ENCODE measurements at regions not wholly inside any gene's neighbourhood (a gene's known extent, or its start where the extent isn't known, plus 50 kb on each side); places are given as distances from the start of the nearest gene placed in this dataset.

DNA sequence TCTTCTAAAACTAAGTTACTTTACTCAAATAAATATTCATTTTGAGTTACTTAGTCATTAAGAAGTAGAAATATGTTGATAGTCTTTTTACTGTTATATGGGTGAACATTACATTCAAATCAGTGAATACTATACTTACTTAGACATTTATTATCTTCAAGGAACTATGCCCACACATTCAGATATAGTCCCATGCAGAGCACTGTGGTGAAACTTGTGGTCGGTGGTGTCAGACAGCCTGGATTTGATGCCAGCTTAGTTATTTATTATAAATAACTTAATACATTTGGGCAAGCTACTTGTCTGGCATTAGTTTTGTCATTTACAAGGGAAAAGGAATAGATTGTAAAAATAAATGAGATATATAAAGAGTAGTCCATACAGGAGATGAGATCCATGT is 149.5 kb downstream of the RAP2B start:
- Histone ChIP-seq H3K4me1 (ENCODE audit: insufficient read depth) (no peaks in the 10 kb centered on the region), H3K27ac (ENCODE audit: low read depth) (no peak overlapping the region), H3K36me3 (ENCODE audit: insufficient read depth) (no peaks in the 10 kb centered on the region), H3K4me3 (ENCODE audit: low read depth, low read length) (no peak overlapping the region)
- WGBS, result 33% methylated on average over 1 of the region's 1 CpG
- DNase-seq (ENCODE audit: extremely low spot score), result no peak

GRCh38 chr3:153313302-153313965 is 151.4 kb downstream of the RAP2B start:
- H3K4me1 ChIP-seq (ENCODE audit: insufficient read depth), result no peaks in the 10 kb centered on the region
- no peak overlapping the region for H3K27ac ChIP-seq (ENCODE audit: low read depth)
- H3K4me3 ChIP-seq (ENCODE audit: low read depth, low read length), result no peak overlapping the region
- no peaks in the 10 kb centered on the region for H3K36me3 ChIP-seq (ENCODE audit: insufficient read depth)
- 82% methylated on average over 1 of the region's 1 CpG for WGBS
- no peak for DNase-seq (ENCODE audit: extremely low spot score)

DNA sequence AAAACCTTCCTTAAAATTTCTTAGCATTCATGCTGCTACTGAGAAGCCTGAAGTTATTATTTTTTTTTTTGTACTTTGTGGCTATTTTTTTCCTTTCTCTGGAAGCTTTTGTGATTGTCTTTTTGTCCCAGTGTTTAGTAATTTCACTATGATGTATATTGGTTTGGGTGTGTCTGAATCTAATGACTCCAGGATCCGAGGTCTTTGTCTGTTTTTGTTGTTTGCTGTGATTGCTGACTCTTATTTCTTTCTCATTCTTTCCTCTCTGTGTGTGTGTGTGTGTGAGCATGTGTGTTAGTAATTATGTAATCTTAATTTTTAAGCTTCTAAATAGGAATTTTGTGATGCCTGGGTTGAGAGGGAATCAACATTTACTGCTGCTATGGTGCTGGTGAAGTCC is 152.0 kb downstream of the RAP2B start:
- no peak overlapping the region for H3K27ac ChIP-seq (ENCODE audit: low read depth)
- H3K4me3 ChIP-seq (ENCODE audit: low read depth, low read length), result no peak overlapping the region
- no peaks in the 10 kb centered on the region for H3K36me3 ChIP-seq (ENCODE audit: insufficient read depth)
- DNase-seq (ENCODE audit: extremely low spot score), result no peak
- WGBS, result 71% methylated on average over 1 of the region's 1 CpG
- no peaks in the 10 kb centered on the region for H3K4me1 ChIP-seq (ENCODE audit: insufficient read depth)

DNA sequence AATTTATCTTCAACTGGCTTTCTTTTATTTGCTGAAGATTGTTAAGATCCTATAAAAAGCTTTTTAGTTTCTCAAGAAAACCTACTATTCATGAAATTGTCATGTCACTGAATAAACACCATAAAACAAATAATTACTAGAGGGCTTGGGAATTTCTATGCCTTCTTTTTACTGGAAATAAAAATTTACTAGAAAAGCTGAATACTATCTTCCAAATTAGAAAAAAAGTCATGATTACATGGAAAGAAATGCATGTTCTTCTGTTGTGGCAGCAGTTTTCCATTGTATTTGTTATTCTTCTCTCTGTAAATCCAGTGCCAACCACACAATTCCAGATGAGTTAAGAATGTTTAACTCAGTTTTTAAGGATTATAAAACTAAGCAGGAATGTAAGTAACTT is 153.8 kb downstream of the RAP2B start:
- H3K4me1 ChIP-seq (ENCODE audit: insufficient read depth), result no peaks in the 10 kb centered on the region
- DNase-seq (ENCODE audit: extremely low spot score), result no peak
- H3K36me3 ChIP-seq (ENCODE audit: insufficient read depth), result no peaks in the 10 kb centered on the region
- H3K27ac ChIP-seq (ENCODE audit: low read depth), result no peak overlapping the region
- H3K4me3 ChIP-seq (ENCODE audit: low read depth, low read length), result no peak overlapping the region

- WGBS, result 14% methylated on average over 2 of the region's 2 CpGs
- Histone ChIP-seq H3K4me1 (ENCODE audit: insufficient read depth) (no peaks in the 10 kb centered on the region), H3K36me3 (ENCODE audit: insufficient read depth) (no peaks in the 10 kb centered on the region), H3K4me3 (ENCODE audit: low read depth, low read length) (no peak overlapping the region), H3K27ac (ENCODE audit: low read depth) (no peak overlapping the region)
- DNase-seq (ENCODE audit: extremely low spot score), result no peak
Measured at GRCh38 chr3:153319705-153320554, 157.9 kb downstream of the RAP2B start.

- H3K4me1 ChIP-seq (ENCODE audit: insufficient read depth), result no peaks in the 10 kb centered on the region
- no peak overlapping the region for H3K27ac ChIP-seq (ENCODE audit: low read depth)
- WGBS, result 59% methylated on average over 6 of the region's 6 CpGs
- no peak for DNase-seq (ENCODE audit: extremely low spot score)
- no peaks in the 10 kb centered on the region for H3K36me3 ChIP-seq (ENCODE audit: insufficient read depth)
- H3K4me3 ChIP-seq (ENCODE audit: low read depth, low read length), result no peak overlapping the region
Measured at GRCh38 chr3:153320585-153321128, 158.6 kb downstream of the RAP2B start.

DNA sequence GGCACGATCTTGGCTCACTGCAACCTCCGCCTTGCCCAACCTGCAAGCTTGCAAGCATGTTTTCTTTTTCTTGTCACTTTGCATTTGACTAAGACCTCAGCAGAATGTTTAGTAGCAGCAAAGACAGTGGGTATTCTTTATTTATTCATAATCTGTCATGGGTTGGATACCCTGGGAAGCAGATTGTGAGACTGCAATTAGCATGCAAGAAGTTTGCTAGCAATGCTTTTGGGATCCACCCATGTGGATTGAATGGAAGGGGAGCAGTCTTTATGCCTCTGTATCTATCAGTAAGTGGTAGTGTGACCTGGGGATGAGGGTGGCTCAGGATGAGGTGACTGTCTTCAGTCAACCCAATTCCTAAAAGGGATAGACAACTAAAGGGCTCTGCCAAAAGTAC is 166.7 kb downstream of the RAP2B start:
- Histone ChIP-seq H3K27ac (ENCODE audit: low read depth) (no peak overlapping the region), H3K4me3 (ENCODE audit: low read depth, low read length) (no peak overlapping the region), H3K4me1 (ENCODE audit: insufficient read depth) (no peaks in the 10 kb centered on the region), H3K36me3 (ENCODE audit: insufficient read depth) (no peaks in the 10 kb centered on the region)
- DNase-seq (ENCODE audit: extremely low spot score), result no peak
- WGBS, result 96% methylated on average over 2 of the region's 2 CpGs

GRCh38 chr3:153330901-153331300 is 168.9 kb downstream of the RAP2B start:
- Histone ChIP-seq H3K27ac (ENCODE audit: low read depth) (no peak overlapping the region), H3K4me1 (ENCODE audit: insufficient read depth) (no peaks in the 10 kb centered on the region), H3K4me3 (ENCODE audit: low read depth, low read length) (no peak overlapping the region), H3K36me3 (ENCODE audit: insufficient read depth) (no peaks in the 10 kb centered on the region)
- no peak for DNase-seq (ENCODE audit: extremely low spot score)
- WGBS, result 100% methylated on average over 1 of the region's 1 CpG

GRCh38 chr3:153331676-153332075 is 169.7 kb downstream of the RAP2B start:
- Histone ChIP-seq H3K36me3 (ENCODE audit: insufficient read depth) (no peaks in the 10 kb centered on the region), H3K4me1 (ENCODE audit: insufficient read depth) (no peaks in the 10 kb centered on the region), H3K4me3 (ENCODE audit: low read depth, low read length) (no peak overlapping the region), H3K27ac (ENCODE audit: low read depth) (no peak overlapping the region)
- no peak for DNase-seq (ENCODE audit: extremely low spot score)

- no peak overlapping the region for H3K27ac ChIP-seq (ENCODE audit: low read depth)
- 100% methylated on average over 1 of the region's 1 CpG for WGBS
- H3K4me3 ChIP-seq (ENCODE audit: low read depth, low read length), result no peak overlapping the region
- H3K36me3 ChIP-seq (ENCODE audit: insufficient read depth), result no peaks in the 10 kb centered on the region
- H3K4me1 ChIP-seq (ENCODE audit: insufficient read depth), result no peaks in the 10 kb centered on the region
- no peak for DNase-seq (ENCODE audit: extremely low spot score)
Measured at GRCh38 chr3:153334558-153334957, 172.5 kb downstream of the RAP2B start.

GRCh38 chr3:153337369-153337768 is 175.3 kb downstream of the RAP2B start:
- Histone ChIP-seq H3K4me1 (ENCODE audit: insufficient read depth) (no peaks in the 10 kb centered on the region), H3K27ac (ENCODE audit: low read depth) (no peak overlapping the region), H3K36me3 (ENCODE audit: insufficient read depth) (no peaks in the 10 kb centered on the region), H3K4me3 (ENCODE audit: low read depth, low read length) (no peak overlapping the region)
- WGBS, result 91% methylated on average over 3 of the region's 3 CpGs
- no peak for DNase-seq (ENCODE audit: extremely low spot score)

- H3K27ac ChIP-seq (ENCODE audit: low read depth), result no peak overlapping the region
- 69% methylated on average over 3 of the region's 3 CpGs for WGBS
- no peaks in the 10 kb centered on the region for H3K36me3 ChIP-seq (ENCODE audit: insufficient read depth)
- H3K4me1 ChIP-seq (ENCODE audit: insufficient read depth), result no peaks in the 10 kb centered on the region
- no peak for DNase-seq (ENCODE audit: extremely low spot score)
- no peak overlapping the region for H3K4me3 ChIP-seq (ENCODE audit: low read depth, low read length)
Measured at GRCh38 chr3:153338487-153338886, 176.5 kb downstream of the RAP2B start.

DNA sequence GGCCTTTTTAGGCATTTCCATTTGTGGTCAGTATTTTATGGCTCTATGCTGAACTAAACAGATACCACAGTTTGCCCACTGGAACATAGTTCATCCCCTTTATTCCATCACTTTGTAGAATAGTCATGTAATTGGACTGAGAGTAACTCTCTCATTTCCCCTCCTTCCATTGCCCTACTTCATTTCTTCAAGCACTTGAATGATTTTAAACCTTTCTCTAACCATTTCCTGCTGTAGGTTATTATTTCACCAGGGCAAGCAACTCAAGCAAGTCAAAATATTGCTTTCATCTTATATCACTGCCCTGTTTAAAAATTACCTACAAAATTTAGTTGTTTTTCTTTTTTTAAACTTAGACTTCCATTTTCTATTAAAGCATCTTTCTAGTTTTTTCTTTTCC is 177.0 kb downstream of the RAP2B start:
- Histone ChIP-seq H3K4me3 (ENCODE audit: low read depth, low read length) (no peak overlapping the region), H3K36me3 (ENCODE audit: insufficient read depth) (no peaks in the 10 kb centered on the region), H3K27ac (ENCODE audit: low read depth) (no peak overlapping the region), H3K4me1 (ENCODE audit: insufficient read depth) (no peaks in the 10 kb centered on the region)
- no peak for DNase-seq (ENCODE audit: extremely low spot score)

All from urinary bladder (tissue), 3 donors.